ENCODE measurements at regions not wholly inside any gene's neighbourhood (a gene's known extent, or its start where the extent isn't known, plus 50 kb on each side); places are given as distances from the start of the nearest gene placed in this dataset.

- DNase-seq: no peak
Measured at GRCh38 chr15:97085731-97086130, 755.2 kb downstream of the NR2F2 start.

DNA sequence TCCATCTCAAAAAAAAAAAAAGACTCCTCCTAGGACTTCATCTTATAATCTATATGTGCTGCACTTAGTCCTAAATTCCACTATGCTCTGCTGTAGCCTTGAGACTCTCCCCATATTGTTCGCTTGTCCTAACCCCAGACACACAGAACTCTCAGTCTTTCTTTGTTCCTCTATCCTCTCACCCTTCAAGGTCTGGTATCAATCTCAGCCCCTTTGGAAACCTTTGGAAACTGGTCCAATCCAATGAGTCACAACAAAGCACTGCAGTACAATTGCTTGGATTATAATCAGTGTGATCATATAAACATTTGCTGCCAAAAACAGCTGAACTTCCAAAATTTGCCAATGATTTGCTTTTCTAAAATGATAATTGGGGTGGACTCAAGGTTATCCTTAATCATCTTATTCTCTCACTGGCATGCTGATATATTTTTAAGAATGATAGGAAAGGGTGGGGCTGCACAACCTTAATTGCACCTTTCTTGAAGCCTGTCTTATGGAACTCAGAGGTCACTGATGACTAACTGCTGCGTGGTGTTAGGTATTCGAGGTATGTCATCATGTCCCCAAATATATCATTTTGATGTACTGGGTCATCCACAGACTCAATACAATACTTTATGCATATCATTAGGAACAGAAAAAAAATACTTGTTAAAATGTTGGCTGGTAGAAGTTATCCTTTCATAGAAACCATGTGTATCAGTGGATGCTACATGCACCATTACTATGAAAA is 756.7 kb downstream of the NR2F2 start:
- no peak for DNase-seq

GRCh38 chr15:97091093-97091492 is 760.6 kb downstream of the NR2F2 start:
- no peak for DNase-seq

GRCh38 chr15:97092656-97093055 is 762.2 kb downstream of the NR2F2 start:
- no peak for DNase-seq

DNA sequence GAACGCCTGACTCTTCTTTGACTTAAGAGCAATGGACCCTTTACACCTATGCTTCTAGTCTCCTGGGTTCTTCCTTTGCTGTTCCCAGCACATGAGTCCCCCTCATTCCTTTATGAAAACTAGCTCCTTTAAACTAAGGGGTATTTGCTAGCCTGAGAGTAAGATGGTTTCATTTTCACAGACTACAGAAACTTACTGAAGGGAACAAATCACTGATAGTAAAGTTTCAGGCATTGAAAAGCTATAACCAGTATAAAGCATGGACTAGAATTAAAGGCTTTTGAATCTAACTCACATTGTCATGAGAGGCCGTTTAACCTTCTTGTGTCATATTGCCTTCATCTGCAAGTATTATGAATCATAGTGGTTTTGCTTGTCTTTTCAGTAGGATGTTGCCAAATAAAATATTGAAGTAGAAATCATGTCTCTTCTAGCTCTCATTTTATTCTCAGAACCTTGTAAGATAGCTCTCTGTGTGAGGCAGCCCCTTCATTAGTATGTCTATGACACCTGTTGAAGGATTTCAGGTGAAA is 765.9 kb downstream of the NR2F2 start:
- DNase-seq: no peak

- no peak for DNase-seq
Measured at GRCh38 chr15:97099040-97099439, 768.5 kb downstream of the NR2F2 start.

- DNase-seq: no peak
Measured at GRCh38 chr15:97101572-97101971, 771.1 kb downstream of the NR2F2 start.

DNA sequence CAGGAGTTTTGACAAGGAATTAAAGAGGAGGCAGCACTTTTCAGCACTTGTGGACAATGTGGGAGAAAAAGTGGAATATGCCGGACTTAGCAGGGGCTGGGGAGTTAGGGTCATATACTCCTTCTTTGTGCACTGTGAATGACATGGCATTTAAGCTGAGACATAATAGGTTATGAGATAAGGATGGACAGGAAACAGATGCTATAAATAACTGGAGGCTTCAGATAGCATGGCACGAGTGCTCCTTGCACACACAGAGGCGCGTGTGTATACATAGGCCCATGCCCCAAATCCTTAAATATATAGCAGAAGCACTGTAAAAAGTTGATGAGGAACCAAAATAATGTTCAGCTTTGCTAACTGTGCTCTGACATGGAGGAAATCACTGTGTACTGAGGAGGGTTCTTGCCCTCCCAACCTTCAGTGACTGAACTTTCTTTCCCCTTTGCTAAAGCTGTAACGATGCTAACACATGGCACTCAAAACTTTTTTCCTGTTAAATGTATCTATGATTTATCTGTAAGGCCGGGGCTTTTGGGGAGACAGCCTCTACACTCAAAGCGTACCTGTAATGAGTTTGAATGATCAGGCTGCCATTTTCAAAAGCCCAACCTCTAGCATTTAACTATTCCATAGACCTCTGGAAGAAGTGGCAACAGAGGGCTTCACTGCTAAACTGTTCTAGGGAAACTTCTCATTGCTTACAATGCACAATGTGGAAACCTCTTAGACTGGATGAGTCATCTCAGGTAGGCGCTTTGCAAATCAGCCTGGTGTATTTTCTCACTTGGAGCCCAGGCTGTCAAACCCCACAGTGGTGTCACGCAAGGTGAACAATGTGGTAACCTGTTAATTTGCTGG is 784.6 kb downstream of the NR2F2 start:
- DNase-seq: no peak

DNA sequence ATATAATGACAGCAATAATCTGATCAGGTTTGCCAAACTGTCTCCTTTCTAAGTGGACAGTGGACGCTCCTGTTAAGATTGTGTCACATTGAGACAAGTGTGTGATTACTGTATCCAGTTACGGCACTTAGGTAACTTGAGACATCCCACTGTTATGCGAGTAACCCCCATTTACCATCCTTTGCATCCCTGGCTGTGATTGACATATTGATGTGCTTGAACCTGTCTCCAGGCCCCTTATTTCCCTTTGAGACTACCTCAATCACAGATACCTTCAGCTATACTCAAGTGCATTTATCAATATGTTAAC is 785.2 kb downstream of the NR2F2 start:
- no peak for DNase-seq

- DNase-seq: no peak
Measured at GRCh38 chr15:97124790-97125189, 794.3 kb downstream of the NR2F2 start.

- DNase-seq: no peak
Measured at GRCh38 chr15:97126553-97127233, 796.2 kb downstream of the NR2F2 start.

DNA sequence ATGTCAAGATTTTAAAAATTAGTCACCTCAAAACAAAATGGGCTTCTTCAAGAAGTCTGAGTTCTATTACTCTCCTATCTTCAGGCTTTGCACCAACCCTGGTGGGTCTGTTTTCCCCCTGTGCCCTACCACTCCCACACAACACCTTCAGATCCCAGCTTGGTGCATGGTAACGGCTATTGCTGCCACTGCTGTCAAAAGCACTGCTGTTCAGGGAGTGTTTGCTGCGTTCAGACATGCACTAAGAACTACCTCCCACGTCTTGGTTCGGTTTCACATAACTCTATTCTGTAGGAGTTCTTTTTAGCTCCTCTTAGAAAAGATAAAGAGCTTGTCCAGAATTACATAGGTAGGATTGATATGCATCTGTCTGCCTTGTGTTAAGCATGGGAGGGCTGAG is 799.2 kb downstream of the NR2F2 start:
- DNase-seq: peak in 6 of 56 donors; percentile 2 to 37 (median 4)

GRCh38 chr15:97140216-97140615 is 809.7 kb downstream of the NR2F2 start:
- DNase-seq: no peak

GRCh38 chr15:97141360-97141759 is 810.9 kb downstream of the NR2F2 start:
- no peak for DNase-seq

DNA sequence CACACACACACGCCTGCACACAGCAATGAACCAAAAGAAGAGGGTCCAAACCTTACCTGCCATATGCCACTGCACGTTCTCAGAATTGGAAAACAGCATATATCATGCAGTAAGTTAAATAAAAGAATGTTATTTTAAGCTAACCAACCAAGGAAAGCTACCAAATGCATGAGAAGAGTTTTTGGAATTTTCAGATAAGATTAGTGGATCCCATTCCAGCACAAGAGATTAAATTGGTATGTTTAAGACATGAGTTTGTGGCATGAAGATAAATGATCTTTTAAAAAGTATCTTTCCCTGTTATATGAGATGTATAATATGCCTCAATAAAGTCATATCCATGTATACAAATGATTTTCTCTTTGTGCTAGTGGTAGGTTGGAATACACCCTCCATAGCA is 811.4 kb downstream of the NR2F2 start:
- no peak for DNase-seq

- DNase-seq: no peak
Measured at GRCh38 chr15:97143592-97144376, 813.3 kb downstream of the NR2F2 start.

GRCh38 chr15:97144377-97144711 is 813.8 kb downstream of the NR2F2 start:
- DNase-seq: no peak

DNA sequence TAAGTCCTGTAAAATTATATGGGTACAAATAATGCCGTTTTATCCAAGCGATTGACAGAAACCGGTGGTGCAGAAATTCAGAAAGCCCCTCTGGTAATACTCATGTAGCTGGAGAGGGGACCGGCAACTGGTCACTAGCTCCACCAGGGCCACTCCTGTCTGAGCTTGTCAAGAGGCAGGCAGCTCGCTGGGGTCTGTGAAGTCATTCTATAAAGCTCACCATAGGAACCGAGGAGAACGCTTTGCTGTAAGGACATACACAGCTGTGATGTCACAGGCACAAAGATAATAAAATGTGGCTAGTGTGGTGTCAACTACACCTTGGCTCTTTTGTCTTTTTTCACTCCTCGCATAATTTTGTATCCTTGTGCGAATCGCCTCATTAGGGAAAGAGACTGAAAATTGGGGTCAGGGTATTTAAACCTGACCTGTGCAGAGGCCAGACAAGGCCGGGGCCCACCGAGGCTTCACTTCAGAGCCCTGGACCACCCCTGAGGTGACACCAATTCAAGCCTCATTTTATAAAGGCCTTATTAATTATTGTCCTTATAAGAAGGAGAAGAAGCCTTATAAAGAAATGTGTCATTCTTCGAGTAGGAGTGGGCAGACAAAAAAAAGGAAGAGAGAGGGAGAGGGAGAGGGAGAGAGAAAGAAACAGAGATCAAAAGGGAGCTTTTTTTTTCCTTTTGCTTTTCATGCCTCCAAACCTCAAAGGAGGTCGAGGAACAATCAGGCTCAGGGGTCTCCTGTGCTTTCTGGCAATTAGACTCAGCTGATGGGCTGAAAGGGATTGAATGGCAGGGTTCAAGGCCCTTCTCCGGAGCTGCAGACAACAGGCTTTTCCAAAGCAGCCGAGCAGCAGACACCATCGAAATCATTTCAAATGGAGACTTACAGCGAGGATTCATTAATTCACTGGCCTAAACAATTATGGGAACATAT is 813.3 kb upstream of the ARRDC4 start:
- DNase-seq: no peak

DNA sequence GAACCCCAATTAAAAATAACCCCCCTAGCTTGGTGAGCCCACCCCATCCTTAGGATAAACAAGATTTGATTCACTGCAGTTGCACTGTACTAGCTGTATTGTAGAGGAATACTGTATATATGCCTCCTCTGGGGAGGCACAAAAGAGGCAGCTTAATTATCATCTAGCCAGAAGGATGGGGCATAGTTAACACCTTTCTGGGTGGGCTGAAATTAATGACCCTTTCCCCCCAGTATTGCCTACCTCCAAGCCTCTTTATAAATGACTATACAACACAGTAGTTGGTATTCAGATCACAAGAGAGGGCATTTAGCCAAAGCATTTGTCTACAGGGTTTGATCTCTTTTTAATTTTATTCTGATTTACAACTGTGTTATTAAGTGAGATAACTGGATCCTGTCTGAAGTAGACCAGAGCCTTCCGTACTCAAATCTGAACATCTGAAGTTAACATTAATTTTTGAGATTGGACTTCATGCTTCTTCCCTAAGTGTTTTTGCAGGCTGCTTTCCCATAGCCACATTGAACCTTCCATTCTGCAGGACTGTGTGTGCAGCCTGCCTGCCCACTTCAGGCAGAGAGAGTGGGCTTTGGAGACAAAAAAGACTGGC is 807.0 kb upstream of the ARRDC4 start:
- DNase-seq: no peak

GRCh38 chr15:97156739-97157265 is 803.7 kb upstream of the ARRDC4 start:
- no peak for DNase-seq

All from amygdala (tissue), 56 donors.